ENCODE measurements at regions not wholly inside any gene's neighbourhood (a gene's known extent, or its start where the extent isn't known, plus 50 kb on each side); places are given as distances from the start of the nearest gene placed in this dataset.

- no peak overlapping the region for H3K27ac ChIP-seq
- H2AFZ ChIP-seq = no peak overlapping the region
- no peaks in the 10 kb centered on the region for H3K9me3 ChIP-seq (ENCODE audit: control insufficient read depth, low read length)
- H3K4me1 ChIP-seq = no peaks in the 10 kb centered on the region
- H3K4me2 ChIP-seq (ENCODE audit: low read length) = no peak overlapping the region
- no peak overlapping the region for H3K4me3 ChIP-seq (ENCODE audit: low read depth, low read length)
- TF ChIP-seq, protein P1, sequence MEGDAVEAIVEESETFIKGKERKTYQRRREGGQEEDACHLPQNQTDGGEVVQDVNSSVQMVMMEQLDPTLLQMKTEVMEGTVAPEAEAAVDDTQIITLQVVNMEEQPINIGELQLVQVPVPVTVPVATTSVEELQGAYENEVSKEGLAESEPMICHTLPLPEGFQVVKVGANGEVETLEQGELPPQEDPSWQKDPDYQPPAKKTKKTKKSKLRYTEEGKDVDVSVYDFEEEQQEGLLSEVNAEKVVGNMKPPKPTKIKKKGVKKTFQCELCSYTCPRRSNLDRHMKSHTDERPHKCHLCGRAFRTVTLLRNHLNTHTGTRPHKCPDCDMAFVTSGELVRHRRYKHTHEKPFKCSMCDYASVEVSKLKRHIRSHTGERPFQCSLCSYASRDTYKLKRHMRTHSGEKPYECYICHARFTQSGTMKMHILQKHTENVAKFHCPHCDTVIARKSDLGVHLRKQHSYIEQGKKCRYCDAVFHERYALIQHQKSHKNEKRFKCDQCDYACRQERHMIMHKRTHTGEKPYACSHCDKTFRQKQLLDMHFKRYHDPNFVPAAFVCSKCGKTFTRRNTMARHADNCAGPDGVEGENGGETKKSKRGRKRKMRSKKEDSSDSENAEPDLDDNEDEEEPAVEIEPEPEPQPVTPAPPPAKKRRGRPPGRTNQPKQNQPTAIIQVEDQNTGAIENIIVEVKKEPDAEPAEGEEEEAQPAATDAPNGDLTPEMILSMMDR (IDR thresholded peaks at IDR 0.05) = no peak
- H3K36me3 ChIP-seq (ENCODE audit: control insufficient read depth, insufficient read depth, low read length) = no peaks in the 10 kb centered on the region
- H3K9ac ChIP-seq = no peak overlapping the region
- H3K79me2 ChIP-seq = no peaks in the 10 kb centered on the region
- no peaks in the 10 kb centered on the region for H3K27me3 ChIP-seq (ENCODE audit: control insufficient read depth, insufficient read depth, low read length)
These were observed 101.5 kb downstream of the FOXL3 start for GRCh38 chr7:391411-391951.

DNA sequence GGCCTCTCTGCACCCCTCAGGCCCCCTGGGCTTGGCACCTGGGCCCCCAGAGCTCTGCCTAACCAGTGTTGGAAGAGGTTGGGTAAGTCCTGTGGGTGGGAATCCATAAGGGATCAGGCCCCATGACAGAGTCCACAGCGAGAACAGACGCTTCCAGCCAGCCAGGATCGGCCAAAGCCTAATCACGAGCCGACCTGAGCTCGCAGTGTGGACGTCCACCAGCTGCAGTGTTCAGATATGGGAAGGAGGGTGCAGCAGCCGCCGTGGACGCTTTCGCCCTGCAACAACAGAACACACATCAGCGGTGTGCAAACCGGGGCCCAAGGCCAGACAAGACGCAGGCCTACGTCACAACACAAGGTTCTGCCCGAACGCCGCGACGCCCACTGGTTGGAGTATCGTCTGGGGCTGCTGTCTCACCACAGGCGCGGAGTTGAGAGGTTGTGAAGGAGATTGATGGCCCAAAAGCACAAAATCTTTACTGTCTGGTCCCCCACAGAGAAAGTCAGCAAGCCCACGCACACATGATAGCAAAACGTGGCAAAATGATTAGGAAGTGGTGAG, 102.1 kb downstream of the FOXL3 start:
- Histone ChIP-seq H3K9me3 (ENCODE audit: control insufficient read depth, low read length) (no peaks in the 10 kb centered on the region), H3K27me3 (ENCODE audit: control insufficient read depth, insufficient read depth, low read length) (no peaks in the 10 kb centered on the region), H3K79me2 (no peaks in the 10 kb centered on the region), H3K9ac (no peak overlapping the region), H3K4me3 (ENCODE audit: low read depth, low read length) (no peak overlapping the region), H3K36me3 (ENCODE audit: control insufficient read depth, insufficient read depth, low read length) (no peaks in the 10 kb centered on the region), H2AFZ (no peak overlapping the region), H3K4me1 (no peaks in the 10 kb centered on the region), H3K4me2 (ENCODE audit: low read length) (no peak overlapping the region), H3K27ac (no peak overlapping the region)
- TF ChIP-seq, protein P1 (IDR thresholded peaks at IDR 0.05) = no peak

DNA sequence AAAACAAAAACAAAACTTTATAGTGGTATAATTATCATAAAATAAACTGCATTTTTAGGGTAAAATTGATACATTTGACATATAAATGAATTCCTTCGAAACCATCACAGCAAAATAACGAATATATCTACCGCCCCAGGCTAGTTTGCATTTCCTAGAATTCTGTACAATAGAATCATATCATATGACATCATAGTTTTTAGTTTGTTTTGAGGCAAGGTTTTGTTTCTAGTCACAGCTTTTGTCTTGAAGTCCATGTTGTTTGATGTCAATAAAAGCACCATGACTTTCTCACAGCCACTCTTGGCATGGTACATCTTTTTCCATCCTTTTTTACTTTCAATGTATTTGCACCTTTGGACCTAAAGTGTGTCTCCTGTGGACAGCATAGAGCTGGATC, 102.9 kb downstream of the FOXL3 start:
- TF ChIP-seq, protein P1 (IDR thresholded peaks at IDR 0.05) = no peak

DNA sequence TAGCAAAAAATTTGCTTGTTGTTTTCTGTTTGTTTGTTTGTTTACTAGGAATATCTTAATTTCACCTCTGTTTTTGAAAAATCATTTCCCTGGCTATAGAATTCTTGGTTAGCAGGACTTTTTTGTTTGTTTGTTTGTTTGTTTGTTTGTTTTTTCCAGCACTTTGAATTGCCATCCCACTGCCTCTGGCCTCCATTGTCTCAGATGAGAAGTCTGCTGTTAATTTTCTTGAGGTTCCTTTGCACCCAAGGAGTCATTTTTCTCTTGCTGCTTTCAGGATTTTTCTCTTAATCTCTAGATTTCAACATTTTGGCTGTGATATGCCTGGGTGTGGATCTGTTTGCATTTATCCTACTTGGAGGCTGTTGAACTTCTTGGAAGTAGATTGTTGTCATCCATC, 105.7 kb downstream of the FOXL3 start:
- TF ChIP-seq, protein P1 (IDR thresholded peaks at IDR 0.05) = no peak
- H3K36me3 ChIP-seq (ENCODE audit: control insufficient read depth, insufficient read depth, low read length) = no peaks in the 10 kb centered on the region
- no peaks in the 10 kb centered on the region for H3K79me2 ChIP-seq
- H3K4me2 ChIP-seq (ENCODE audit: low read length) = no peak overlapping the region
- no peak overlapping the region for H3K4me3 ChIP-seq (ENCODE audit: low read depth, low read length)
- H3K27ac ChIP-seq = no peak overlapping the region
- H3K9ac ChIP-seq = no peak overlapping the region
- H3K27me3 ChIP-seq (ENCODE audit: control insufficient read depth, insufficient read depth, low read length) = no peaks in the 10 kb centered on the region
- no peaks in the 10 kb centered on the region for H3K9me3 ChIP-seq (ENCODE audit: control insufficient read depth, low read length)
- no peaks in the 10 kb centered on the region for H3K4me1 ChIP-seq
- no peak overlapping the region for H2AFZ ChIP-seq

More for the DNA sequence above, 102.9 kb downstream of the FOXL3 start:
- Histone ChIP-seq H3K79me2 (no peaks in the 10 kb centered on the region), H3K9me3 (ENCODE audit: control insufficient read depth, low read length) (no peaks in the 10 kb centered on the region), H3K4me3 (ENCODE audit: low read depth, low read length) (no peak overlapping the region), H3K9ac (no peak overlapping the region), H2AFZ (no peak overlapping the region), H3K36me3 (ENCODE audit: control insufficient read depth, insufficient read depth, low read length) (no peaks in the 10 kb centered on the region), H3K4me2 (ENCODE audit: low read length) (no peak overlapping the region), H3K27me3 (ENCODE audit: control insufficient read depth, insufficient read depth, low read length) (no peaks in the 10 kb centered on the region), H3K4me1 (no peaks in the 10 kb centered on the region), H3K27ac (no peak overlapping the region)

DNA sequence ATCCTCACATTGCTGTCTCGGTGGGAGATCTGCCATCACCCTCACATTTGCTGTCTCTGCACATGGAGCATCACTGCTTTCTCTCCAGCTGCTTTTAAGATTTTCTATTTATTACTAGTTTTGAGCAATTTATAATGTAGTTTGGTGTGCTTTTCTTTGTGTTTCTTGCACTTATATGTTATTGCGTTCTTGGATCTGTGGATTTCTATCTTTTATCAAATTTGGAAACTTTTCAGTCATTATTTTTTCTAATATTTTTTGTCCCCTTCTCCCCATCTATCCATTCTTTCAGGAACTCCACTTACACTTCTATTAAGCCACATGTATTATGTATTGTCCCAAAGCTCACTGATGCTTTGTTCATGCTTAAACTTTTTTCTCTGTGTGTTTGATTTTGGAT, 108.9 kb downstream of the FOXL3 start:
- Histone ChIP-seq H3K4me3 (ENCODE audit: low read depth, low read length) (no peak overlapping the region), H3K9ac (no peak overlapping the region), H3K4me1 (no peaks in the 10 kb centered on the region), H3K27me3 (ENCODE audit: control insufficient read depth, insufficient read depth, low read length) (no peaks in the 10 kb centered on the region), H3K9me3 (ENCODE audit: control insufficient read depth, low read length) (no peaks in the 10 kb centered on the region), H3K27ac (no peak overlapping the region), H3K79me2 (no peaks in the 10 kb centered on the region), H2AFZ (no peak overlapping the region), H3K36me3 (ENCODE audit: control insufficient read depth, insufficient read depth, low read length) (no peaks in the 10 kb centered on the region), H3K4me2 (ENCODE audit: low read length) (no peak overlapping the region)
- TF ChIP-seq, protein P1 (IDR thresholded peaks at IDR 0.05) = no peak

Data from parathyroid adenoma (tissue), 2 donors.